Spleen (tissue), 7 donors: ENCODE measurements at regions not wholly inside any gene's neighbourhood (a gene's known extent, or its start where the extent isn't known, plus 50 kb on each side); places are given as distances from the start of the nearest gene placed in this dataset.

Experiments
- CTCF ChIP-seq, 11 experiments: fragments of 200-600 bp in 7 of 11; fragments of 450-650 bp in 4 of 11; sonication (generic) in 4 of 11; IDR thresholded peaks in 8 of 11; conservative IDR thresholded peaks in 3 of 11; 1 replicate in 7 of 11; 2 replicates in 4 of 11; pipeline versions ENCODE4 v1.4.0 to v1.8.0; 2016 to 2021; ENCODE audit warnings: antibody characterized with exemption in 11 of 11, inconsistent platforms in 4 of 11, mild to moderate bottlenecking in 1 of 11
- POLR2AphosphoS5 ChIP-seq, 3 donors: sonication (generic); formaldehyde crosslinking; IDR thresholded peaks; one replicate each; pipeline ENCODE4 v1.5.1; 2017; ENCODE audit warnings: antibody characterized with exemption in 3 of 3
- donor health status: DM: no; HTN: no; CAD: no; lungs with moderate emphysema.
- donor health status: DM: no; HTN: no; CAD: no.
- donor health status: DM: no; HTN: no; CAD: no.

- no peak for TF ChIP-seq CTCF (IDR thresholded peaks at IDR 0.05 in 8 of 11, conservative IDR thresholded peaks at IDR 0.05 in 3 of 11)
- TF ChIP-seq POLR2AphosphoS5 (IDR thresholded peaks at IDR 0.05) = no peak
Measured at GRCh38 chr13:65606622-65607021, 1623.5 kb downstream of the PCDH9 start.
